HG03439 (cell line): ENCODE measurements at regions not wholly inside any gene's neighbourhood (a gene's known extent, or its start where the extent isn't known, plus 50 kb on each side); places are given as distances from the start of the nearest gene placed in this dataset.
"Not testable (repeated sequence)": the region's sequence is repeated elsewhere in the genome, so short reads cannot be mapped to it uniquely, and the experiment has no call there.

Experiments used
- ATAC-seq: cut with Tn5 transposase; IDR thresholded peaks from one replicate; pipeline ENCODE4 v1.9.1; 2021; ENCODE audit warnings: mild to moderate bottlenecking, moderate library complexity; ENCODE audit not compliant: unreplicated experiment

- no peak for ATAC-seq
Measured at GRCh38 chr9:21688108-21689102, 114.0 kb upstream of the MTAP start.

GRCh38 chr9:21689854-21690253 is 112.6 kb upstream of the MTAP start:
- ATAC-seq = no peak

GRCh38 chr9:21690561-21690960 is 111.9 kb upstream of the MTAP start:
- ATAC-seq = no peak

- ATAC-seq = no peak
Measured at GRCh38 chr9:21692390-21692789, 110.0 kb upstream of the MTAP start.

GRCh38 chr9:21694424-21694823 is 108.0 kb upstream of the MTAP start:
- ATAC-seq = no peak

- no peak for ATAC-seq
Measured at GRCh38 chr9:21695443-21695842, 107.0 kb upstream of the MTAP start.

GRCh38 chr9:21695874-21696341 is 106.5 kb upstream of the MTAP start:
- no peak for ATAC-seq

- no peak for ATAC-seq
Measured at GRCh38 chr9:21696411-21696871, 106.0 kb upstream of the MTAP start.

- ATAC-seq = no peak
Measured at GRCh38 chr9:21708260-21708711, 94.2 kb upstream of the MTAP start.

GRCh38 chr9:21708856-21709255 is 93.6 kb upstream of the MTAP start:
- no peak for ATAC-seq

GRCh38 chr9:21709464-21710058 is 92.9 kb upstream of the MTAP start:
- no peak for ATAC-seq

GRCh38 chr9:21710548-21711191 is 91.8 kb upstream of the MTAP start:
- no peak for ATAC-seq

GRCh38 chr9:21711504-21711903 is 90.9 kb upstream of the MTAP start:
- ATAC-seq = no peak

- ATAC-seq = no peak
Measured at GRCh38 chr9:21715408-21715807, 87.0 kb upstream of the MTAP start.

- no peak for ATAC-seq
Measured at GRCh38 chr9:21720758-21721157, 81.7 kb upstream of the MTAP start.

GRCh38 chr9:21727411-21727810 is 75.0 kb upstream of the MTAP start:
- ATAC-seq = not testable (repeated sequence)

GRCh38 chr9:21728781-21729180 is 73.7 kb upstream of the MTAP start:
- no peak for ATAC-seq

GRCh38 chr9:21729648-21730047 is 72.8 kb upstream of the MTAP start:
- no peak for ATAC-seq

GRCh38 chr9:21730899-21731298 is 71.5 kb upstream of the MTAP start:
- ATAC-seq = no peak

GRCh38 chr9:21741151-21741550 is 61.3 kb upstream of the MTAP start:
- no peak for ATAC-seq

- no peak for ATAC-seq
Measured at GRCh38 chr9:21744320-21744719, 58.1 kb upstream of the MTAP start.
